GM18499 (cell line): ENCODE measurements at regions not wholly inside any gene's neighbourhood (a gene's known extent, or its start where the extent isn't known, plus 50 kb on each side); places are given as distances from the start of the nearest gene placed in this dataset.

Experiments used
- ATAC-seq: cut with Tn5 transposase; IDR thresholded peaks from one replicate; pipeline ENCODE4 v1.9.1; 2021; ENCODE audit warnings: moderate number of reproducible peaks; ENCODE audit not compliant: insufficient read depth, unreplicated experiment

GRCh38 chr2:3005859-3006501 lies 371.6 kb downstream of the EIPR1 start:
- ATAC-seq: no peak

DNA sequence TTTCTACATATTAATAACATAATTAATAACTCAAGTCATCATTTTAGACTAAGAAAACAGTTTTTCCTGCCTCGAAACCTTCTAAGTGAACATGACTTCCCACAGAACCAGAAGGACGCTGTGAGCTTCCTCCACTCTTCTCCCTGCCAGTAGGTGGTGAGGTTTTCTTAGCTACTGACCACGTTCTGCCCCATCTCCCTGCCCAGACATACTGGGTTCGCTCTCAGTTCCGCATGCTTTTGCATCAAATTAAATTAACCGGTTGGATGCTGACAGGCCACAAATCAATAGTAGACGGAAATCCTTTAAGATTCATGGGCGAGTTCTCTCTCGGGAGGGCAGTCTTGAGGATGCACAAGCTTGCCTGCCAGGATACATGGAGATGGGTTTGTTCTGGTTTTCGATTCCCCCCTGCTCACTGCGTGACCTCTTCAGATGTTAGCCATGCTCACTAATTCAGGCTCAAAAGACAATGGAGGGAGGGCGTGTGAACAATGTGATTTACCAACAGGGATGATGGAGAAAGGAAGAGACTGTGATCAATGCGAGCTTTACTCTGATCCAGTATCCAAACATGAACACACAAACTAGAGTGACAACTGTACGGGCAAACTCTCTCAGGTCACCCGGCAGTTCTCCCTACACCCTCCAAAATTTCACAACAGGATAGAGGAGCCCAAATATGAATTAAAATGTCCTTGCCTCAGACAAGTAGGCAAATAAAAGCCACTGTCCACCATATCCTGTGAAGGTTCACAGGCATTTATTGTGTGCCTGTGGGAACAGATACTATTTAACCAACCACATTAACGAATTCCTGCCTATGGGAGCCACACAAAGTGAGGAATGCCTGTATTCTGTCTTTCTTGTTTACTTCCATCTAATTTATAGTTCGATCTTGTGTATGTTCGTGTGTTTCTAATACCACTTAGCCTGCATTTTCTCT lies 375.7 kb downstream of the EIPR1 start:
- ATAC-seq: no peak

GRCh38 chr2:3000968-3001367 lies 376.6 kb downstream of the EIPR1 start:
- ATAC-seq: no peak

DNA sequence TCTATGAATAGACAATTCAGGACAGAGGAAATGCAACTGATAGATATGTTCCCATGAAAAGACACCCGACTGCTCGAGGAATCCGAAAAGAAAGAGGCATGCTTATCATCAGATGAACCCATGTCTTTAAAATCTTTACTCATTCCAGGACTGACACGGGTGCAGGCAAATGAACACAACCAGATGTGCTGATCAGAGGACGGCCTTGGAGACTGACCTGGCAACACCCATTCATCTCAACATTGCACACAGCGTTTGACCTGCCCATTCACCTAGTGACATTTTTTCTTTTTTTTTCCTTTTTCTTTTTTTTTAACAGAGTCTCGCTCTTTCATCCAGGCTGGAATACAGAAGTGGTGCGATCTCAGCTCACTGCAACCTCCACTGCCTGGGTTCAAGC lies 377.5 kb downstream of the EIPR1 start:
- ATAC-seq: no peak

DNA sequence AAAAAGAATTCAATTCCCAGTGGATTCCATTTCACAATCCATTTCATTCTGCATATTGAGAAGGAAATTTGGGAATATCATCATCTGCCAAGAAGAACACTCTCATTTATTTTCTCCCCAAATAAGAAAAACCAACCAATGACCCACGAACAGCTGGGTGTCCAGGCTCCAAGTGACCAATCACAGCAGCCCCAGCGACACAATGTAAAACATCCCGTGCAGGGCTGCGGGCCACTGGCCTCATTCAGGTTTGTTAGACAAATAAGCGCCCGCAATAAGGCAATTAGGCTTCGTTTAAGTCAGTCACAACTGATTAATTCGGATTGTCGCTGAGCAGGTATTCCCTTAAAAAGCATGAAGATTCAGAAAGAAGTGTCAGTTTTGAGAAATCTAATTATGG lies 378.6 kb downstream of the EIPR1 start:
- ATAC-seq: no peak

GRCh38 chr2:2993172-2993692 lies 384.4 kb downstream of the EIPR1 start:
- no peak for ATAC-seq

DNA sequence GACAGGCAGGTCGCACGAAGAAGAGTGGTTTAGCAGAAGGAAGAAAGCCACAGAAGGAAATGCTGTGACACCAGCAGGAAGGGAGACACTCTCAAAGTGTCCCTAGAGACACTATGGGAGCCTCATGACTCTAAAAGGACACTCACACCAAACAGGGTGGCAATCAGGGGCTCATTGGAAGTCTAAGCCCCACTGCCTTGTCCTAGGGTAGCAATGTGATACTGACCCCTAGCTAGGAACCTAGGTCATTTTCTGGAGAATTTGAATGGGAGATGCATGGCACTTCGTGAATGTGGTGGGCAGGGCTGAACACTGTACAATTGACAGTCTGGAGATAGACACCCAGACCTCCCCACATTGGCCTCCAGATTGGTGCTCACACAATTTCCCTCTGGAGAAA lies 385.0 kb downstream of the EIPR1 start:
- ATAC-seq: no peak

- ATAC-seq: no peak
Observed at GRCh38 chr2:2985020-2985419, 392.6 kb downstream of the EIPR1 start.

- no peak for ATAC-seq
Observed at GRCh38 chr2:2981000-2981399, 396.6 kb downstream of the EIPR1 start.

GRCh38 chr2:2974982-2975381 lies 402.6 kb downstream of the EIPR1 start:
- no peak for ATAC-seq

GRCh38 chr2:2960441-2961133 lies 417.0 kb downstream of the EIPR1 start:
- ATAC-seq: no peak

DNA sequence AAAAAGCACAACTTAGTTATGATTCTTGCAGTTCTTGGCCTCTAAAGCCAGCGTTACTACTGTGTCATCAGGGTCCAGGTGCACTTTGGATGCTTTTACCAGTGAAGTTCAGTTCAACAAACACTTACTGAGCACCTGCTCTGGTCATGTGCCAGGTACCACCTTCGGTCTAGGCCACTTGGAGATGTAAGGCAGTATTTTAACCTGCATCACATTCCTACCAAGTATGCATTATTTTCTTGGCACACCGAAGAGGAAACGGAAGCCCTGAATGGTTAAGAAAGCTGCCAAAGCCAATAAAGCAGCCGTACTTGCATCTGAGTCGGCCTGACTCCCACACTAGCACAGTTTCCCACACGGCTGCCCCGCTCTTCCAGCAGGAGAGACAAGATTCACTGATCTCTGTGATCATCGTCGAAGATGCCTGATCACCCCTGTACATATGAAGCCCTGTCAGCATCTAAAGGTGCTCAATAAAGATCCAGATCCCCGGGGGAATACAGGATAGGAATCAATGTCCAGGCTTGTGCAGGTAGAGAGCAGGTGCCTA lies 427.1 kb downstream of the EIPR1 start:
- ATAC-seq: no peak

GRCh38 chr2:2947406-2947805 lies 430.2 kb downstream of the EIPR1 start:
- no peak for ATAC-seq

DNA sequence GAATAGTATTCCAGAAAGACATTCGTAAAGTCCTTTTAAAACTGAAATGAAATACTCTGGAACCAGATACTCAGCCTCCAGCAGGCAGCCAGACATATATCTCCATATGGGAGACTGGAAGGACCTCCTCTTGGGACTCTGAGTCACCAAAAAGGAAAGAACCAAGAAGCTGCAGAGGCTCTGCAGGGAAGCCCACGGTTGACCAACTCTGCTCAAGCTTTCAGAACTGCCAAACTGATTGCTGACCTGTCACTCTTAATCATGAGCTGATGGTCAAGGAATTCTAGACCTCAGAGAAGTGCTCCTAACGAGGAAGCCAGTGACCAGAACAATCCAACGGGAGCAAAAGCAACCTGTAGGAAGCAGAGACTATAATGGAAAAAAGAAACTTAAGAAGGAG lies 434.7 kb downstream of the EIPR1 start:
- ATAC-seq: no peak

GRCh38 chr2:2942225-2942624 lies 435.4 kb downstream of the EIPR1 start:
- ATAC-seq: no peak

- no peak for ATAC-seq
Observed at GRCh38 chr2:2941205-2941604, 436.4 kb downstream of the EIPR1 start.

- no peak for ATAC-seq
Observed at GRCh38 chr2:2940702-2941101, 436.9 kb downstream of the EIPR1 start.

DNA sequence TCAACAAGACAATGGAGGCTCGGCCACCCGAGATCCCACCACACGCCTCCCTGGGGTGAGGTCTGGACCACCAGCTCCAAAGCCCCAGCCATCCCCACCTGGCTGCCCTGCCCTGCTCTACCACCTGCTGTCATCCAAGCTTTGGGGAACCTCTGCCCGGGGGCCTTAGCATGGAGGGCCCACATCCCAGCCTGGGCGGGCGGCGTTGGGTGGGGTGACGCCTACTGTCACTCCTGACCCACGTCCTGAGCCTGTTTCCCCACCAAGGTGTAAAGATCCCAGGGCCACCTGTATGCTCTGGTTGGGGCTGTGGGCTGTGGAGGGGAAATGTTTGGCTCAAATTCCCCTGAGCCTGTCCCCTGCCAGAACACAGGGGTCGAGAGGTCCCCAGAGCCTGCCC lies 437.6 kb downstream of the EIPR1 start:
- no peak for ATAC-seq

DNA sequence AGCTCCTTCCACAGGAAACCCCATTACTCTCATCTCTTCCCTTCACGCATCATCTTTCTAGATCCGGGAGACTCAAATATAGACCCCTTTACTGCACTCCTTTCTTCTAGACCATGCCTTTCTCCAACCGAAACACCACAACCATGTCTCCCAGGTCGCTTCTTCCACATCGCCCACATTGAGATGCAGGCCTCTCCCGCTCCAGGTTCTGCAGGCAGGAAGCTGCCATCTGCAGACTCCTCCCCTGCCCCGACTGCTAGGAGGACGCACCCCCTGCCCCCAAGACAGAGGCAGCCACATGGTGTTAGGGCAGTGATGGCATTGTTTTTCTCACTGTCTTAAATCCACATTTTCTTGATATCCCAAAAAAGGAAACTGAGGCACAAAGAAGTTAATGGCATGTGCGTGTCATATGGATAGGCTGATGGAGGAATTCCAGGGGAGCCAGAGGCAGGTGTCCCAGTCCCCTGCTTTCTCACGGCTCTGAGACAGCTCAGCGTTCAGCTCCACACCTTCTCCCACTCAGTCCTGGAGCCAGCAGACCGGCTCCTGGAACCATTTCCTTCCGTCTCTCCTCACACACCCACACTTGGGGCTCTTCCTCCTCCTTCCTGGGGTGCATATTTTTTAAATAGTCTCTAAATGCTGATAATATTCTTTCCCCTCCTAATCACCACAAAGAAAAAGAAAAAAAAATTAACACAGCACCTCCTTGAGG lies 438.4 kb downstream of the EIPR1 start:
- ATAC-seq: no peak

- no peak for ATAC-seq
Observed at GRCh38 chr2:2938481-2938880, 439.1 kb downstream of the EIPR1 start.
